HS-27A (cell line): ENCODE measurements at regions not wholly inside any gene's neighbourhood (a gene's known extent, or its start where the extent isn't known, plus 50 kb on each side); places are given as distances from the start of the nearest gene placed in this dataset.

Source experiments
- DNase-seq: peaks from one replicate; pipeline ENCODE4 v3.0.0-alpha.2; 2012; ENCODE audit warnings: low read depth, missing footprints

DNA sequence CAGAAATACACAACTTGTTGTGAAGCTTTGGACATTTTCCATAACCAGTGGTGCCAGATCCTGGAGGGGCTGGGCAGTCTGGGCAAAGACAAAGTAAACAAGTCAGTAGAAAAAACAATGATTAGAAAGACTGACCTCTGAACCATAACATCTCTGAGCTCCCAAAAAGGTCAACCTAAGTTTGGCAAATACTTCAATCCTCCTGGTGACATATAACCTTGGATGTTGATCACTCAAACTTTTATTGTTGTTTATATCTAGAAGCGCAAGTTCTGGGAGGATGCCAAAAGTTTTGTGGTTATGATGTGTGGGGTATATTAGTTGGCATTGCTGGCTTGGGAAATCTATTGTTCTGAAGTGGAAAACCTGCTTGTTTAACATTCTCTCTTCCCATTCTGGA, 257.7 kb downstream of the DIPK2A start:
- DNase-seq = no peak

DNA sequence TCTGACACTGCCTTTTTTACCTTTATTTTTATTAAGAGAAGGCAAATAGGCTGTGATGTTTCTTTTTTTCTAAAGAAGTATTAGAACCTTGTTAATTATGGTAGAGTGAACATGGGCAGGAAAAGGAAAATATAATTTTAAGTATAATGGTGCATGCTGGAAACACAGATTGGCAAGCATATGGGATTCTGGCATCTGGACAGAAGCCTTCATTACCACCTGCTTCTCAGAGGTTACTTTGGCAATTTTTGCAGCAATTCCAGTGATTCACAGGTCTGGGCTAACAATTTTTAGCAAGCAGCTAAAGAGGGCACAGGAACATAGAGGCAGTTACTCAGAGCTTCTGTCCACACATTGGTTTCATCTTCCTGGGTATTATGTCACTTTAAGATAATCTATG, 258.3 kb downstream of the DIPK2A start:
- no peak for DNase-seq

DNA sequence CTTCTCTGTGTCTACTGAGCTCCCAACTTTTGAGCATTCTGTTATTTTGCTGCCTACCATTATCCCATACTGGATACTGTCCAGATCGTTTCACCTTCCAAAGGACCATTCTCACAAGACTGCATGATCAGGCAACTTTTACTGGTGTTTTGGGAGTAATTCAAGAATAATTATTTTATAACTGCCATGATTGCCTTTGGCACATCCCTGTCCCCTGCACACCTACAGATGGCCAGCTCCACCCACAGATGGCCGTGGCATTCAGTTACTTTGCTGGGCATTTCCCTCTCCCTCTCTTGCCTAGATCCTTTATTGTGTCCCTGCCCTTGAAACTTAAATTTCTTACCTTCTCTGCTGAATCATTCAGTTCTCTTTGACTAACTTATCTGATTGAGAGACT, 263.9 kb downstream of the DIPK2A start:
- no peak for DNase-seq

DNA sequence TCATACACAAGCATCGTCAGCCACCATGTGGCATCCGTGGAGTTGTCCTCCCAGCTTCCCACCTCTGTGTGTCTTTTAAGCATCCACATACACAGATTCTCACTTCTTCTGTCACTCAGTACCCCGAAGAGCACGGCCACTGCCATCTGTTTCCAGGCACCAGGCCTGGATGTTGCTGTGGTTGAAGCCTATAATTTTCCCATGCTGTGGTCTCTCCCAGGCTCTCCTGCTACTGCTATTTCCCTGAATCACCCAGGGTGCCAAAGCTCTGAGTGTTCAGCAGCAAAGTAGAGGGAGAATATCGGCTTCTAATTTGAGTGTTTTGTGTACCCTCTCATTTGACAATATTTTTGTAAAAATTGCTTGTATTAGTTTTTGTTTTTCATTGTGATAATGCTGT, 265.7 kb downstream of the DIPK2A start:
- DNase-seq = no peak

DNA sequence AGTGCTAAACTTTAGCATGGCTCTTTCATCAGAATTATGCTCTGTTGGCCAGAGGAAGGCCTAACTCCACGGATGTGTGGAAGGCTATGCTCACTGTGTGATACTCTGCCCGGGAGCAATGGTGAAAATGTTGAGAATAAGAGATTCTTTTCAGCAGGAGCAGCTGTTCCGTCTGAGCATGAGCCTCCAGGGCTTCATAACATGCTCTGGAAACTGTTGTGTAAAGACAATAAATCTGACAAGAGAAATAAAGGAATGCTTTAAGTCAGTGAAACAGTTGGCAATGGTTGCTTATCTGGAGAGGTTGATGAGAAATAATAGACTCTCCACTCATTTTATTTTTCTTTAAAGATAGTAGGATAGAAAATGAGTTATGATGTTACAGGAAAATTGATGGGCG, 269.8 kb downstream of the DIPK2A start:
- no peak for DNase-seq

DNA sequence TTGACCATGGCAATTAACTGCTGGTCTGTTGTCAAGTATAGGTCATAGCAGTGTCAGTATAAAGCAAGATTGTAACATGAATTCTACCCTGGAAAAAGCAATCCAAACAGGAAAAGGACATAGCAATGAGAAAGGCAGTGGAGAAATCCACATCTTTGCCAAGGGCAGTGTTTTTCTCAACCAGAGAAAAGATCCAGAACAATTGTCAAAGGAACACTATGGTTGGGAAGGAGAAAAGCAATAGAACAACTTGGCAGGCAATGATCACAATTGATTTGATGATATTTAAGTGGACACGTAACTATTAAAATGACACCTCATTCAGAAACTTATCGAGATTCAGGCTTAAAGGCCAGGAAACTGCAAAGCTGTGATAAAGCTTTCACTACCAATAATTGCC, 271.1 kb downstream of the DIPK2A start:
- DNase-seq = no peak

DNA sequence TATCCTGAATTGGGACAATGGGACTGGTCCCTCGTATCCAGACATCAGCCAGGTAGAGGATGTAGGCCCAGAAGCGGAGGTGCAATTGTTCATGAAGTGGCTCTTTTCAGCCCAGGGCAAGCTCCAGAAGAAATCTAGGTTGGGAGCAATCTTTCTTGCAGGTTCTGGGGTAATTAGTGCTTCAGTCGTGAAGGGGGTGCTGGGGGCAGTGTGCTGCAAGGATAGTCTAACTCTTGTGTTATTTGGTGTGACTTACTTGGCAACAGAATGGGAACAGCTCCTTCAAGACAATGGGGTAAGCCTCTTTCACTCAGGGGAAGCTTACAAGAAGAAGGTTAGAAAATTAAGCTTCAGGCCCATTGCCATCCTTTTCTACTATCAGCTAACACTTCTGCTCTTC, 273.0 kb downstream of the DIPK2A start:
- no peak for DNase-seq

DNA sequence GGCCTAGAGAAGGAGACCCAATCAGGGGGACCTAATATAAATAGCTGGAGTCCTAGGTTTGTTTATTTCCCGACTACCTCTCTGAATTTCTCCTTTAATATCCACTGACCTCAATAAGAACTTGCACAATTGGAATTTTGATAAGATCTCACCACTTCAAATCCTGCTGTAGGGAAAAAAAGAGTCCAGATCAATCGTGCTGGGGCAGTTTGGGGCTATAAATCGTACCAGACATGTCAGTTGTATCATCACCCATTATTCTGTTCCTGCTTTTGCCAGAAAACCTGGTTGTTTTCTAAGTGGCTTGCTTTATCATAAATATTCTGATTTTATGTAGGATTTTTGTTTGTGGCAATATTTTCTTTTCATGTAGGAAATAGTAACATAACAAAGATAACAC, 281.3 kb downstream of the DIPK2A start:
- DNase-seq = no peak

DNA sequence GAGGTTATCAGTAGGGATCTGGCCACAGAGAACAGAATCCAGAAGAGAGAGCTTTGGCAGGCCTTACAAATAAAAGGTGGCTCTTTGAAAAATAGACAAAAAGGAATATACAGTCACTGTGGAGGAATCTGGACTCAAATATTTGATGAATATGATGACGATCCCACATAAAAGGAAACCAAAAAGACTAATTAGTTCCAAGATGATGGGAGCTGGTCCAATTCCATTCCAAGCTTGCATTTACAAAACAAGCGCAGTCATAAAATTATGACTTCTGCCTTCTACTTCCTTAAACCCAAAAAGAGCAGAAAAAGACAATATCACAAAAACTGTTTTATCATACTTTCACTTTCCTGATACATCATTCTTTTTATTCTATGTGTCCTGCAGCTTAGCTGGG, 285.8 kb downstream of the DIPK2A start:
- no peak for DNase-seq

DNA sequence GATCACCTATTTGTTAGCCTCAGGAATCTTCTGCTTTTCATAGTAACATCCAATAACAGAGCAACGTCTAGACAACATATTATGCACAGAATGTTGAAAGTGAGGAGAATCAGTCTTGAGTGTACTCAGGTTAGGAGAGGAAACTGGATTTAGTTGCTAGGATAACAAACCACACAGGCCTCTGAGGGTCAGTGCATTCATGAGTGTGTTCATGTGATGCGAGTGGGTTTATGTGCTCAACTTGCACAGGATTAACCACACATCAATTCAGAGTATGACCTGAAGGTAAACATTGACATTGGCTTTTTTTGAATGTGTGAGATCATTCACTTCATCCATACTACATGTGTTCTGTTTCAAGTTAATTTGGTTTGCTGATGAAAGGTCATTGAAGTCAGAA, 287.6 kb downstream of the DIPK2A start:
- no peak for DNase-seq

DNA sequence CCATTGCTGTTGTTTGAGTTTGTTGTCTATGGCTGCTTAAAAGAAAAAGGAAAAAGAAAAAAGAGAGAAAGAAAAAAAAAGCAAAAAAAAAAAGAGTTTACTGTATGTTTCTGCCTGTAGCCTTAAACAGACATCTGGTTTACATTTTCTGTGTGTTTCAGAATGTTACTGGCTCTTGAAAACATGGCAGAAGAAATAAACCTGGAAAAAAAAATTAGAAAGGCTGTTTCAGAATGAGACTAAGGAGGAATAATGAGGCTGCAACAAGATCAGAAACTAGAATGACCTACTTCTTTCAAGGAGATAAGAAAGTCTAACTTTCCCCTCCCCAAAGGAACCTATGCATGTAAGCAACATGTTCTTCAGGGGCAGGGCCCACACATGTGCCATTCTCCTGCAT, 292.1 kb downstream of the DIPK2A start:
- DNase-seq = no peak

DNA sequence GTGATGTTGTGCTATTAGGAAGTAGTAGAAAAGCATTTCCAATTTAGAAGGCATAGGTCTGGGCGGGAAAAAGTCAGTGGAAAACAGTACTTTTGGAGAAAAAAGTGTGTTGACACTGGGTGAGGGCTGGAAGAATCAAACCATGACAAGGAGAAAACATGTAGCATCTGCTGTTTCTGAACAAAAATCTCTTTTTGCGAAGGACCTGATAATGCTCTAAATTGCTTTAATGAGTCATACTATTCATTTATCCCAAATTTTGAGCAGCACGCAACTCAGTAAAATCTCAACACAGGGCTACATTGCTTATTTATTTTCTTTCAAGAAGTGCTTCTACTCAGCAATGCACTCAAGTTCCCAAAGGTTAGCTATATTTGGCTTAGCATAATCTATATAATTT, 292.7 kb downstream of the DIPK2A start:
- DNase-seq = no peak

DNA sequence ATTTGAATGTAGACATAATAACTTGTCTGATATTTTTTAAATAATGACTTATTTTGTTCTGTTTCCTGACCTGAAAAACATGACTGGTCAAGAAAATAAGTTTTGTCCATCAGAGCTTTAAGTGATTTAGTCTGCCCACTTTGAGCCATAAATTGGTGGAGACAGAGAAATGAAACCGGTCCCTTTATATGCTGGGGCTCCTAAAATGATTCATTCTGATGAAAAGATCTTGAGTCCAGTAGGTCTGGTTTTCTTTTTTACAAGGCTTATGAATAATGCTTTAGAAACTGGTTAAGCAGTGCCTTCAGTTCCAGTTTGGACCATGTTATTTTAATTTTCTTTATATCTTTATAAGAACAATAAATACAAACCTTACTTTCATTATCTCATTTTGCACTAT, 293.2 kb downstream of the DIPK2A start:
- DNase-seq = no peak

DNA sequence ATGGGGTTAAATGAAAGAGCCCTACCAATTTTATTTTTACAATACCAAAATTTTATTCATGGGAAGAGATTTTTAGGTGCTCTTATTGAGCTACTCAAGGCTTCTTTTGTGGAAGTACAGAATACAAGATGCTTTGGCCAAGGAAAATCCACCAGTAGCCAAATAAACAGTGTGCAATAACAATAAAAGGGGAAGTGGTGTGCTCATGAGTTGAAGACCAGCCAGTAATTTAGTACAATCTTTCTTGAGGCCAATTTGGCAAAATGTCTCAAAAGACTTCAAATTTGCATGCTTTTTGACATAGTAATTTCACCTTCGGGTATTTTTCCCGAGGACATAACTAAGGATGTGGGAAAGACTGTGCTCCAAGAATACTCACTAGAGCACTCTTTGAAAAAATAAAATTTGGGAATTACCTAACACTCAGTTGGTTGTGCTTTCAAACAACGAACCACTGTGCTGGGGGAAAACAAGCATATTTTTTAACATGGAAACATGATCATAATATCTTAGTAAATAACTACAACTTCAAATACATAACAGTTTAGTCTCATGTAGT, 294.0 kb downstream of the DIPK2A start:
- no peak for DNase-seq

DNA sequence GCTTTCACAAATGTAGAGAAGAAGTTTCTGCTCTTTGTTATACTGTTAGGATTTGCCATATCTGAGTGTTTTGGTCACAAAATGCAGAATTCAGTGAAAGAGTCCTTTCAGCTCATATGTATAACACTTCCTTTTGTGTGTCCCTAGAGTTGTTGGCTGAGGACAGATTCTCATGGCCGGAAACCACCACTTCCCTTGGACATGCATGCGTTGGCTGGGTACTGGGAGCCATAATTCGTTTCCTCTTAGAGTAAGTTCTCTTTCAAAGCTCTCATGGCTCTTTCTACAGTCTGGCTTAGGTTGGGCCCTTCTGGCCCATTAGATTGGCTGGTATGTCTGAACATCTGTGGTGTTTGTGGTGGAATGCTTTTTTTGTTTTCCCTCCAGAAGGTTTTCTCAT, 298.5 kb downstream of the DIPK2A start:
- no peak for DNase-seq

DNA sequence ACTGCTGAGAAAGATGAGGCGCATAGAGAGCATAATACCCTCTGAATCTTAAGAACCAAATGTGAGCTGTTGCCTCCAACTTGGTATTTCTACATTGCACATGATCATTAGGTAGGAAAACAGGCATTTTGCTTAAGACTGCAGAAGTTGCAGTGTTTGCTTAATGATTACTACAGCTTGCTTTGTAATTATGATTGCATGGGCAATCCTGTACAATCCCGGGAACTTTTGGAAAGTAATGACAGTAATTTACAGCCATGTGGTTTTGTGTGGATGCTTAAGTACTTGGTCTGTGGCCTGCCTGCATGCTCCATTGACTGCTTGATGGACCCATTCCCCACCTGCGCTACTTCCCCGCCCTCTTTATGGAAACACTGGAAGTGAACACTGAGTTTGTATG, 301.1 kb downstream of the DIPK2A start:
- no peak for DNase-seq

DNA sequence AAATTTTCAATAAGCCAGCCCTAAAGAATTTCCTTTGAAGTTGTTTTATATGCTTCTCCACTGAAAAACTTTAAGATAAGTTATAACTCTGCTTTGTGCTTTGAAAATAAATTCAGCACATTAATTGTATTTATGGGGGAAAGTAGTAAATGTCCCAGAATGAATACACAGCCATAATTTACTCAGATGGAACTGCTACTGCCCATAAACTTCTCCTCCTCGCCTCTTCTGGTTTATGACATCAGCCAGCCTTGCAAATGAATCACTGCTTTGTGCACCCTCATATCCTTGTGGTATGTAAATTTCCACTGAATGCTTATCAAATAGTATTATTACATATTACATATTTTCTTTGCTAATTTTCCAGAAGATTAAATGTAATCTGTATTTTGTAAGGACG, 302.0 kb downstream of the DIPK2A start:
- DNase-seq = no peak

DNA sequence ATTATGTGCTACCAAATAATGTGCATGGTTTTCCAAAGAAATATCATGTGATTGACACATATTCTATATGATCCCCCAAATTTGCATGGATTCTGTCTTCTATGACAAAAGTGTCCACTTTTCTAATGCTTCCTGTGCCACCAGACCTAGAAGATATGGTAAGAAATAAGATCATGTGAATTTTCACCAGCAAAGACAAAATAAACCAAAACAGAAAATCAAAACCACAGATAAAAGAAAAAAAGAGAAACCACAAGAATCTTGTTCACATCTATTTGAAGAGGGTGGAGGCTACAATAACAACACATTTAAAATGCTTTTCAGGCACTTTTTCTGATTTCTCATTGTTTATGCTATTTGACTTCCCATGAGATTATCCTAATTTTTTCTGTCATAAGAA, 303.4 kb downstream of the DIPK2A start:
- no peak for DNase-seq

DNA sequence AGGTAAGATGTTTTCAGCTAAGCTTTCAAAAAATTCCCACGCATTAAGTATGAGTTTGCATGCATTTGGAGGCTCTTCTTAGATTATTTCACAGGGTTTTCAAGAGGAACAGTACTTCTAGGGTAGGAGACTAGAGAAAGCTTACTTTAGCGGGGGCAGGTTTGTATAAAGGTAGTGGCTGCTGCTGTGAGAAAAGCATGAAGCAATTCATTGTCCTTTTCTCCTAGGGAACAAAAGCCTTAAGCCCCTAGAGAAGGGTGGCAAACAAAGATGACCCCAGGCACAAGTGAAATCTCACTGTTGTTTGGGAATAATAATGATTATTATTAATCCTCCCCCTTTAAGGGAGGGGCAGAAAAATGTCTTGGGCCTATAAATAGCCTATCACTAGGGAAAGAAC, 310.7 kb downstream of the DIPK2A start:
- DNase-seq = no peak

DNA sequence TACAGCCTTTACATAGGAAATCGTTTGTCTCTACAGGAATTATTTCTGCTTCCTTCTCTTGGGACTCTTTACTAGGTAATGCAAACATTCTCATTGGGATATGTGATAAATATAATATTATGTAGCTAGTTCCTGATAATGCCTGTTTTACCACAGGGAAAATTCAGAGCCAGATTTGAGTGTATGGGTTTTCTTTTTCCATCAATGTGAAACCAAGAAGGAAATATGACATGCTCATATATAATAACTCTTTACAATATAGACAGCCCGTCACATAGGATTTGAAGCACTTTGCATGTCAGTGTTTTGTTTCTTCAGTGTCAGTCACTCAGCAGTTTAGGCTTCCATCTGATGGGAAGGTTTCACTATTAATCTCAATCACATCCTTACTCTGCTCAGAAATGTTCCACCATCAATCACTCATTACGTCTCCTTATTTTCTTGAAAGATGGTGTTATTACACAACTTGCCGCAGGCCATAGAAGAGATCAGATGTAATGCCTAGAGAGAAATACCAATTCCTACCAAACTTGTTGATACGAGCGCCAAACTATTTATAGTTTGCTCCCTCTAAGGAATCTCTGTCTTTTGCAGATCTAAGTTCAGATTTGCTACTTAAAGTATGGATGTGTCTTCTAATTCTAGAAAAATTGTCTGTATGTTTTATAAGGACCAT, 314.8 kb downstream of the DIPK2A start:
- DNase-seq = no peak

DNA sequence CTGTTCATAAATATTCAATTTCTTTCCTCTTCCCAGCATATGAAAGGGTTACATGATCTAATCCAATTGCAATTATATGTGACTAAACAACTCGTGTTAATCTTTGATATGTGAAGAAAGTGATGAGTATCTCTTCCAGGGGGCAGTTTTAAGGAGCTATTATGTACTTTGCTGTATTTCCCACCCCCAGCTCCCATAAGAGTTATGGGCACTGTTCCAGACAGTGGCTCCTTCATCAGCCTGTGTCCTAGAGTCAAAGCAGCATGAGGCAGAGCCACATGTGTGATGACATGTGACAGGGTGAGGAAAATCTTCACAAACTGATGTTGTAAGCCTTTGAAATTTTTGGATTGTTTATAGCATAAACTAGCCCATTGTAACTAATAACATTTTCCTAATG, 315.4 kb downstream of the DIPK2A start:
- DNase-seq = no peak

DNA sequence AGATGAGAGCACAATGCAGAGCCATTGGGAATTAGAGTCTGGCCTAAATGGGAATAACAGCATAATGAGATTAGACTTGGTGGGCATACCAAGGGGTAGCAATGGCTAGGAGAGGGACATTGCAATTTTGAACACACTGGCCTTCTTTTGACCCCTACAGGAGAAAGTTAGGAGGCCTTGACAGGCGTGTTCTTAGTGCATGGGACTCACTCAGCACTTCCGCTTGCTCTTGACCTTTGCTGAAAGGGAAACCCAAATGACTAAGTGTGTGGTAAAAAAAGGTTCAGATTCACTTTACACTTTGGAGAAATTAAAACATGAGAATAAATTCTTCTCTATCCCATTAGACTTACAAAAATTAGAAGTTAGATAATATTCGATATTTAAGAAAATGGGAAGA, 317.4 kb downstream of the DIPK2A start:
- no peak for DNase-seq

DNA sequence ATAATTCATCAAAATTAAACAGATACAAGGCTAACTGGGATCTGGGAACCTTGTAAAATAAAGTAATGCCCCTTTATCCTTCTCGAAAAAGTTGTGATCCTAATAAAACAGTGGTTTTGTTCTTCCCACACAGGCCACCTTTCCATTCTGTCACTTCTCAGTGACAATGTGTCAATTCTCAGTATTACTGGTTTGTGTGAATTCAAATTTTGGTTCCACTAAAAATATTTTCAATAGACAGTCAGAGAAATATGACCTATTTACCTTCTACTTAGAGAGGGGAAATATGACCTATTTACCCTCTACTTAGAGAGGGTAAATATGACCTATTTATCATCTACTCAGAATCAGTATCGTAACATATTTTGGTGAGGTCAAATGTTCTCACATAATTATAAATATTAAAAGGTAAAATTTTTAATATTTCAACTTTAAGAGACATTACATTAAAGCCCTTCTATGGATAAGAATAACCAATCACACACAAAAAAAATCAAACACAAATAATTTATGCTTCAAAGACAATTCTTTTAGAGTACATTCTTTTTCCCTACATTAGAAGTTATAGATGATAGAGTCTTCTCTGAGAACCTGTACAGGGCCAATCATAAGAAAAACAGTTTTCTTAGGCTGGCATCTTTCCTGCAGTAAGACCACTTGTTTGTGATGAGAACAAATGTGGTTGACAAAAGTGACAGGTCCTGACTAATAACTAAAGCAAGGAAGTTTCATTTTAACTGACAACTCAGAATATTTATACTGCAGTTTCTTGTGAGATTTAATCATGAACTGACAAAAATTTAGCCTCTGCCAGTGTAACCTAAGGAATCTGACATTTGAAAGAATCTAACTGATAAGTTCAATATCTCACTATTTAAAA, 323.3 kb downstream of the DIPK2A start:
- DNase-seq = no peak

DNA sequence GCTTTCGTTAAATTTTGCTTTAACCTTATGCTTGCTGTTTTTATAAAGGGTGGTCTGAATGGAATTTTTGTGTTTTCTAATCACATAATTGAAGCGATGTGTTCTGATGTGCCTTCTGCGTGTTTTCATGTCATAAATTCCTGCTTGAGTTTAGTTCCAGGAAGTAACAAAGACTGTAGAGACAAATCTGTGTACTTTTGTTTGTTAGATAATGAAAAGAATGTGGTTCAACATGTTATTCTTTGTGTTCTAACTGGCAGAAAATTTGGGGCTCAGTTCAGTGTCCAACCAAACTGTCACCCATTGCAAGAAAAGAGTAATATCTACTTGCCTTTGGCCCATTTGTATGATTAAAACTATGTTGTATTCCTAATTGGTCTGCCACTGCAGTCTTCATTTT, 324.0 kb downstream of the DIPK2A start:
- no peak for DNase-seq
